SK-N-SH (cell line): ENCODE measurements at regions not wholly inside any gene's neighbourhood (a gene's known extent, or its start where the extent isn't known, plus 50 kb on each side); places are given as distances from the start of the nearest gene placed in this dataset.

Source experiments
- CTCF ChIA-PET: fragments of 300-600, 350-600 bp; formaldehyde crosslinking; extraction: SDS; loops from one replicate; lab custom pipeline; 2021; lab: Yijun Ruan, JAX
- POLR2A ChIA-PET: fragments of 350-600 bp; sonication (Branson Sonifier 250); formaldehyde crosslinking; extraction: SDS; loops from one replicate; lab custom pipeline; 2020; ENCODE audit warnings: antibody characterized with exemption, inconsistent platforms; lab: Yijun Ruan, JAX
- DNase-seq: peaks from one replicate; pipeline ENCODE4 v3.0.0; 2012
- H2AFZ ChIP-seq: fragments of 200-600 bp; sonication (generic); 2 replicates; pipeline ENCODE4 v1.8.1; 2016; ENCODE audit warnings: antibody characterized with exemption, mild to moderate bottlenecking, low read depth
- H3F3A ChIP-seq: fragments of 200-600 bp; sonication (generic); replicated peaks from 2 replicates; pipeline ENCODE3; 2016; ENCODE audit warnings: antibody characterized with exemption, mild to moderate bottlenecking; ENCODE audit not compliant: insufficient read depth
- H3K27ac ChIP-seq, 2 experiments: fragments of 200-500 bp in 1 of 2; fragments of 200-600 bp in 1 of 2; sonication (Bioruptor generic) in 1 of 2; sonication (generic), shearing (Covaris generic) in 1 of 2; 2 replicates each; pipeline versions ENCODE4 v1.5.1 to v1.6.1; 2014 to 2016; ENCODE audit warnings: low read depth in 2 of 2, inconsistent platforms in 1 of 2, low read length in 1 of 2, mild to moderate bottlenecking in 1 of 2, mixed read lengths in 1 of 2
- H3K27me3 ChIP-seq: fragments of 200-600 bp; sonication (generic), shearing (Covaris generic); 2 replicates; pipeline ENCODE4 v1.6.1; 2016; ENCODE audit warnings: mixed run types; ENCODE audit not compliant: insufficient read depth
- H3K36me3 ChIP-seq, 2 experiments: fragments of 200-500 bp in 1 of 2; fragments of 200-600 bp in 1 of 2; sonication (Bioruptor generic) in 1 of 2; sonication (generic) in 1 of 2; replicated peaks in 1 of 2; 2 replicates each; pipeline versions ENCODE3 to v1.5.1; 2014 to 2016; ENCODE audit warnings: low read length in 1 of 2, mild to moderate bottlenecking in 1 of 2; ENCODE audit not compliant: insufficient read depth in 2 of 2, control insufficient read depth in 1 of 2
- H3K4me1 ChIP-seq, 2 experiments: fragments of 200-500 bp in 1 of 2; fragments of 200-600 bp in 1 of 2; sonication (Bioruptor generic) in 1 of 2; sonication (generic), shearing (Covaris generic) in 1 of 2; 2 replicates each; pipeline versions ENCODE4 v1.5.1 to v1.6.1; 2014 to 2016; ENCODE audit warnings: low read depth in 1 of 2, low read length in 1 of 2, mixed run types in 1 of 2; ENCODE audit not compliant: insufficient read depth in 2 of 2, control insufficient read depth in 1 of 2
- H3K4me2 ChIP-seq: fragments of 200-600 bp; sonication (generic), shearing (Covaris generic); 2 replicates; pipeline ENCODE4 v1.6.1; 2017; ENCODE audit warnings: mixed run types
- H3K4me3 ChIP-seq, 2 experiments: fragments of 200-500 bp in 1 of 2; fragments of 200-600 bp in 1 of 2; sonication (Bioruptor generic) in 1 of 2; sonication (generic), shearing (Covaris generic) in 1 of 2; 2 replicates each; pipeline versions ENCODE4 v1.5.1 to v1.8.1; 2014 to 2016; ENCODE audit warnings: low read depth in 2 of 2, inconsistent platforms in 1 of 2, low read length in 1 of 2, mild to moderate bottlenecking in 1 of 2, mixed read lengths in 1 of 2, moderate library complexity in 1 of 2
- H3K79me2 ChIP-seq: fragments of 200-600 bp; sonication (generic); 2 replicates; pipeline ENCODE4 v1.8.1; 2017; ENCODE audit warnings: mild to moderate bottlenecking; ENCODE audit not compliant: insufficient read depth
- H3K9ac ChIP-seq: fragments of 200-600 bp; sonication (generic); 2 replicates; pipeline ENCODE4 v1.6.1; 2017; ENCODE audit warnings: mixed run types
- H3K9me2 ChIP-seq: fragments of 200-600 bp; sonication (generic); 2 replicates; pipeline ENCODE4 v1.6.1; 2017; ENCODE audit warnings: mixed run types
- H3K9me3 ChIP-seq: fragments of 200-600 bp; sonication (generic); 2 replicates; pipeline ENCODE4 v1.6.1; 2017; ENCODE audit warnings: mixed run types, mild to moderate bottlenecking, moderate library complexity
- H4K20me1 ChIP-seq: fragments of 200-600 bp; sonication (generic); 2 replicates; pipeline ENCODE4 v1.6.1; 2017; ENCODE audit warnings: mild to moderate bottlenecking, mixed run types; ENCODE audit not compliant: insufficient read depth
- CTCF ChIP-seq: fragments of 200-600 bp; sonication (generic); IDR thresholded peaks from 2 replicates; pipeline ENCODE4 v1.6.1; 2017; ENCODE audit warnings: antibody characterized with exemption, mild to moderate bottlenecking, moderate library complexity
- ELF1 ChIP-seq: IDR thresholded peaks from 2 replicates; pipeline ENCODE4 v1.4.0; 2012
- EZH2phosphoT487 ChIP-seq: fragments of 200-600 bp; sonication (generic); IDR thresholded peaks from 2 replicates; pipeline ENCODE4 v1.6.1; 2017; ENCODE audit warnings: low read depth, mixed run types, mild to moderate bottlenecking, antibody characterized with exemption, moderate library complexity, borderline replicate concordance
- FOSL2 ChIP-seq: IDR thresholded peaks from 2 replicates; pipeline ENCODE4 v1.4.0; 2012; ENCODE audit warnings: low read depth, mild to moderate bottlenecking, moderate library complexity, borderline replicate concordance
- FOXM1 ChIP-seq: IDR thresholded peaks from 2 replicates; pipeline ENCODE4 v1.4.0; 2012; ENCODE audit warnings: low read depth, mild to moderate bottlenecking
- GABPA ChIP-seq: IDR thresholded peaks from 2 replicates; pipeline ENCODE4 v1.4.0; 2012; ENCODE audit warnings: low read depth, mild to moderate bottlenecking
- GATA2 ChIP-seq: sonication (generic); formaldehyde crosslinking; IDR thresholded peaks from 2 replicates; pipeline ENCODE4 v1.5.0; 2020; ENCODE audit warnings: mild to moderate bottlenecking, missing genetic modification reagents
- MEF2A ChIP-seq: IDR thresholded peaks from 2 replicates; pipeline ENCODE4 v1.4.0; 2012; ENCODE audit warnings: low read depth, borderline replicate concordance
- NFIC ChIP-seq: IDR thresholded peaks from 2 replicates; pipeline ENCODE4 v1.4.0; 2012; ENCODE audit warnings: borderline replicate concordance
- POLR2AphosphoS5 ChIP-seq: IDR thresholded peaks from 2 replicates; pipeline ENCODE4 v1.6.1; 2012; ENCODE audit warnings: low read depth, low read length
- RAD21 ChIP-seq: IDR thresholded peaks from 2 replicates; pipeline ENCODE4 v1.6.1; 2012; ENCODE audit warnings: mild to moderate bottlenecking, low read length
- REST ChIP-seq: IDR thresholded peaks from 2 replicates; pipeline ENCODE4 v1.6.1; 2012; ENCODE audit warnings: mild to moderate bottlenecking, low read depth, low read length, moderate library complexity
- RFX5 ChIP-seq: IDR thresholded peaks from 2 replicates; pipeline ENCODE4 v1.6.1; 2012; ENCODE audit warnings: mild to moderate bottlenecking, improper control_type of control experiment, low read length
- RXRA ChIP-seq: IDR thresholded peaks from 2 replicates; pipeline ENCODE4 v1.4.0; 2012; ENCODE audit warnings: low read depth, mild to moderate bottlenecking, borderline replicate concordance
- SIN3A ChIP-seq: IDR thresholded peaks from 2 replicates; pipeline ENCODE4 v1.6.1; 2012; ENCODE audit warnings: low read depth, mild to moderate bottlenecking, low read length, moderate library complexity, borderline replicate concordance
- SMC3 ChIP-seq: IDR thresholded peaks from 2 replicates; pipeline ENCODE4 v1.6.1; 2012; ENCODE audit warnings: low read depth, low read length, improper control_type of control experiment
- TAF1 ChIP-seq: IDR thresholded peaks from 2 replicates; pipeline ENCODE4 v1.6.1; 2012; ENCODE audit warnings: low read depth, mild to moderate bottlenecking, low read length, moderate library complexity, borderline replicate concordance
- TCF12 ChIP-seq: IDR thresholded peaks from 2 replicates; pipeline ENCODE4 v1.4.0; 2012
- TEAD4 ChIP-seq: IDR thresholded peaks from 2 replicates; pipeline ENCODE4 v1.4.0; 2012; ENCODE audit warnings: mild to moderate bottlenecking, borderline replicate concordance; ENCODE audit not compliant: insufficient read depth
- USF1 ChIP-seq: IDR thresholded peaks from 2 replicates; pipeline ENCODE4 v1.4.0; 2012; ENCODE audit warnings: low read depth, borderline replicate concordance
- USF2 ChIP-seq: fragments of 150-350 bp; IDR thresholded peaks from 2 replicates; pipeline ENCODE4 v1.6.1; 2017; ENCODE audit warnings: antibody characterized with exemption, low read length, low read depth, borderline replicate concordance
- WGBS: methylation state at CpG from one replicate; pipeline ENCODE4 v1.1.6; 2017; ENCODE audit warnings: low lambda C conversion rate; 5-methylcytosine and 5-hydroxymethylcytosine counted together

- TF ChIP-seq CTCF (no peak), USF1 (no peak), POLR2AphosphoS5 (no peak), MEF2A (no peak), RAD21 (no peak), GATA2 (CRISPR knock-in tag) (no peak)
- TF ChIP-seq, all 33 proteins: peak for 0
Measured at GRCh38 chr12:114041590-114041989, 75.5 kb upstream of the RBM19 start (continued).

- DNase-seq, result no peak
- POLR2A ChIA-PET, result no interaction called here
- Histone ChIP-seq H3K36me3 (no peaks in the 10 kb centered on the region), H3K9me3 (no peaks in the 10 kb centered on the region), H3K4me2 (no peak overlapping the region), H3F3A (no peaks in the 10 kb centered on the region), H3K79me2 (no peaks in the 10 kb centered on the region), H4K20me1 (no peaks in the 10 kb centered on the region), H2AFZ (no peak overlapping the region), H3K9me2 (no peaks in the 10 kb centered on the region), H3K27me3 (0 out of 2 replicates have a peak, but pooled peaks cover 5% of the 10 kb centered on the region), H3K4me1 (no peaks in the 10 kb centered on the region), H3K4me3 (no peak overlapping the region), H3K27ac (no peak overlapping the region), H3K9ac (no peak overlapping the region)
- 11% methylated on average over 5 of the region's 6 CpGs for WGBS
- no peak for TF ChIP-seq ELF1
- no peak for TF ChIP-seq FOSL2
- no peak for TF ChIP-seq TAF1
- TF ChIP-seq FOXM1, result no peak
- TF ChIP-seq SIN3A, result no peak
- TF ChIP-seq USF2, result no peak
- TF ChIP-seq NFIC, result no peak
- TF ChIP-seq MEF2A, result no peak
- no peak for TF ChIP-seq GABPA
- TF ChIP-seq TCF12, result no peak
- no peak for TF ChIP-seq RXRA
- TF ChIP-seq USF1, result no peak
- TF ChIP-seq EZH2phosphoT487, result no peak
- no peak for TF ChIP-seq TEAD4
- no peak for TF ChIP-seq SMC3
- TF ChIP-seq RAD21, result no peak
- no peak for TF ChIP-seq GATA2 (CRISPR knock-in tag)
- no peak for TF ChIP-seq RFX5
- TF ChIP-seq REST, result no peak
- CTCF ChIA-PET, result interaction anchor here (1.4 kb wide), 1 partner anchor 9 kb away, joined by 4 read pairs; no protein-coding TSS in a partner anchor
Measured at GRCh38 chr12:114041136-114041535, 75.0 kb upstream of the RBM19 start.
